KMS-11 (cell line): ENCODE measurements at regions not wholly inside any gene's neighbourhood (a gene's known extent, or its start where the extent isn't known, plus 50 kb on each side); places are given as distances from the start of the nearest gene placed in this dataset.

Experiments used
- H2AFZ ChIP-seq: fragments of 200-600 bp; sonication (generic); 2 replicates; pipeline ENCODE4 v1.6.1; 2016; ENCODE audit warnings: antibody characterized with exemption, mixed run types, low read depth
- H3K27ac ChIP-seq: fragments of 200-600 bp; sonication (generic); 2 replicates; pipeline ENCODE4 v1.6.1; 2016; ENCODE audit warnings: mild to moderate bottlenecking, mixed run types
- H3K27me3 ChIP-seq: fragments of 200-600 bp; sonication (generic); 2 replicates; pipeline ENCODE4 v1.6.1; 2017; ENCODE audit warnings: mild to moderate bottlenecking, low read depth, mixed run types, moderate library complexity; ENCODE audit not compliant: insufficient read depth
- H3K36me3 ChIP-seq: fragments of 200-600 bp; sonication (generic); 2 replicates; pipeline ENCODE4 v1.6.1; 2017; ENCODE audit warnings: mild to moderate bottlenecking, mixed run types; ENCODE audit not compliant: insufficient read depth
- H3K4me1 ChIP-seq: fragments of 200-600 bp; sonication (generic); 2 replicates; pipeline ENCODE4 v1.6.1; 2016; ENCODE audit warnings: mild to moderate bottlenecking, low read depth, mixed run types; ENCODE audit not compliant: poor library complexity, severe bottlenecking
- H3K4me2 ChIP-seq: fragments of 200-600 bp; sonication (generic); 2 replicates; pipeline ENCODE4 v1.7.0; 2016; ENCODE audit warnings: mild to moderate bottlenecking, mixed run types
- H3K4me3 ChIP-seq: fragments of 200-600 bp; sonication (generic); IDR thresholded peaks from 2 replicates; pipeline ENCODE4 v1.6.1; 2017; ENCODE audit warnings: low read depth, low read length, mixed read lengths; ENCODE audit not compliant: insufficient read depth
- H3K79me2 ChIP-seq: fragments of 200-600 bp; sonication (generic); 2 replicates; pipeline ENCODE4 v1.6.1; 2016; ENCODE audit warnings: low read depth, mixed run types; ENCODE audit not compliant: insufficient read depth
- H3K9ac ChIP-seq: fragments of 200-600 bp; sonication (generic); 2 replicates; pipeline ENCODE4 v1.6.1; 2016; ENCODE audit warnings: mild to moderate bottlenecking, mixed run types
- H4K20me1 ChIP-seq: fragments of 200-600 bp; sonication (generic); 2 replicates; pipeline ENCODE4 v1.6.1; 2016; ENCODE audit warnings: mild to moderate bottlenecking, mixed run types; ENCODE audit not compliant: insufficient read depth
- CTCF ChIP-seq: fragments of 200-600 bp; sonication (generic); conservative IDR thresholded peaks from 2 replicates; pipeline ENCODE4 v1.6.1; 2017; ENCODE audit warnings: low read depth, mild to moderate bottlenecking, antibody characterized with exemption, low read length, moderate library complexity, mixed read lengths

- H3K9ac ChIP-seq, result no peak overlapping the region
- no peaks in the 10 kb centered on the region for H3K36me3 ChIP-seq
- no peak for TF ChIP-seq CTCF
- H4K20me1 ChIP-seq, result no peaks in the 10 kb centered on the region
- H3K27ac ChIP-seq, result no peak overlapping the region
- H3K79me2 ChIP-seq, result no peaks in the 10 kb centered on the region
- H3K27me3 ChIP-seq, result no peaks in the 10 kb centered on the region
- no peak overlapping the region for H3K4me2 ChIP-seq
- no peak overlapping the region for H3K4me3 ChIP-seq
- no peaks in the 10 kb centered on the region for H3K4me1 ChIP-seq
- H2AFZ ChIP-seq, result no peak overlapping the region
Observed at GRCh38 chr6:8579372-8579771, 144.0 kb upstream of the SLC35B3 start.

- Histone ChIP-seq H3K36me3 (no peaks in the 10 kb centered on the region), H2AFZ (no peak overlapping the region), H4K20me1 (no peaks in the 10 kb centered on the region), H3K27me3 (no peaks in the 10 kb centered on the region), H3K9ac (no peak overlapping the region), H3K4me2 (no peak overlapping the region), H3K27ac (no peak overlapping the region), H3K79me2 (no peaks in the 10 kb centered on the region), H3K4me1 (no peaks in the 10 kb centered on the region), H3K4me3 (no peak overlapping the region)
- no peak for TF ChIP-seq CTCF
Observed at GRCh38 chr6:8578006-8578405, 142.7 kb upstream of the SLC35B3 start.

GRCh38 chr6:8574749-8575468, 139.6 kb upstream of the SLC35B3 start:
- Histone ChIP-seq H3K4me2 (no peak overlapping the region), H3K36me3 (no peaks in the 10 kb centered on the region), H3K79me2 (no peaks in the 10 kb centered on the region), H3K4me1 (no peaks in the 10 kb centered on the region), H3K4me3 (no peak overlapping the region), H3K27me3 (no peaks in the 10 kb centered on the region), H4K20me1 (no peaks in the 10 kb centered on the region), H2AFZ (no peak overlapping the region), H3K27ac (no peak overlapping the region), H3K9ac (no peak overlapping the region)
- TF ChIP-seq CTCF, result no peak

GRCh38 chr6:8574311-8574710, 139.0 kb upstream of the SLC35B3 start:
- Histone ChIP-seq H3K4me1 (no peaks in the 10 kb centered on the region), H3K79me2 (no peaks in the 10 kb centered on the region), H2AFZ (no peak overlapping the region), H3K36me3 (no peaks in the 10 kb centered on the region), H3K4me2 (no peak overlapping the region), H3K4me3 (no peak overlapping the region), H3K27ac (no peak overlapping the region), H3K9ac (no peak overlapping the region), H3K27me3 (no peaks in the 10 kb centered on the region), H4K20me1 (no peaks in the 10 kb centered on the region)
- no peak for TF ChIP-seq CTCF
